ENCODE measurements at regions not wholly inside any gene's neighbourhood (a gene's known extent, or its start where the extent isn't known, plus 50 kb on each side); places are given as distances from the start of the nearest gene placed in this dataset.

GRCh38 chr6:74925683-74926082, 280.2 kb downstream of the COL12A1 start:
- TF ChIP-seq POLR2AphosphoS5 (IDR thresholded peaks at IDR 0.05; ENCODE audit: low read depth, low read length) (no peak), SIN3A (IDR thresholded peaks at IDR 0.05; ENCODE audit: borderline replicate concordance, insufficient read depth, low read length) (no peak), TAF1 (IDR thresholded peaks at IDR 0.05; ENCODE audit: borderline replicate concordance, insufficient read depth, low read length) (no peak)
- TF ChIP-seq, protein P1, sequence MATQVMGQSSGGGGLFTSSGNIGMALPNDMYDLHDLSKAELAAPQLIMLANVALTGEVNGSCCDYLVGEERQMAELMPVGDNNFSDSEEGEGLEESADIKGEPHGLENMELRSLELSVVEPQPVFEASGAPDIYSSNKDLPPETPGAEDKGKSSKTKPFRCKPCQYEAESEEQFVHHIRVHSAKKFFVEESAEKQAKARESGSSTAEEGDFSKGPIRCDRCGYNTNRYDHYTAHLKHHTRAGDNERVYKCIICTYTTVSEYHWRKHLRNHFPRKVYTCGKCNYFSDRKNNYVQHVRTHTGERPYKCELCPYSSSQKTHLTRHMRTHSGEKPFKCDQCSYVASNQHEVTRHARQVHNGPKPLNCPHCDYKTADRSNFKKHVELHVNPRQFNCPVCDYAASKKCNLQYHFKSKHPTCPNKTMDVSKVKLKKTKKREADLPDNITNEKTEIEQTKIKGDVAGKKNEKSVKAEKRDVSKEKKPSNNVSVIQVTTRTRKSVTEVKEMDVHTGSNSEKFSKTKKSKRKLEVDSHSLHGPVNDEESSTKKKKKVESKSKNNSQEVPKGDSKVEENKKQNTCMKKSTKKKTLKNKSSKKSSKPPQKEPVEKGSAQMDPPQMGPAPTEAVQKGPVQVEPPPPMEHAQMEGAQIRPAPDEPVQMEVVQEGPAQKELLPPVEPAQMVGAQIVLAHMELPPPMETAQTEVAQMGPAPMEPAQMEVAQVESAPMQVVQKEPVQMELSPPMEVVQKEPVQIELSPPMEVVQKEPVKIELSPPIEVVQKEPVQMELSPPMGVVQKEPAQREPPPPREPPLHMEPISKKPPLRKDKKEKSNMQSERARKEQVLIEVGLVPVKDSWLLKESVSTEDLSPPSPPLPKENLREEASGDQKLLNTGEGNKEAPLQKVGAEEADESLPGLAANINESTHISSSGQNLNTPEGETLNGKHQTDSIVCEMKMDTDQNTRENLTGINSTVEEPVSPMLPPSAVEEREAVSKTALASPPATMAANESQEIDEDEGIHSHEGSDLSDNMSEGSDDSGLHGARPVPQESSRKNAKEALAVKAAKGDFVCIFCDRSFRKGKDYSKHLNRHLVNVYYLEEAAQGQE (IDR thresholded peaks at IDR 0.05; ENCODE audit: insufficient read depth in 1 of 2, low read depth in 2 of 2, low read length in 2 of 2): no peak

Measured in PFSK-1 (cell line).